ENCODE measurements at regions not wholly inside any gene's neighbourhood (a gene's known extent, or its start where the extent isn't known, plus 50 kb on each side); places are given as distances from the start of the nearest gene placed in this dataset.

GRCh38 chr5:73306078-73306719, 133.2 kb downstream of the TMEM174 start:
- no peak for TF ChIP-seq POLR2A (IDR thresholded peaks at IDR 0.05; ENCODE audit: low read length)
- no peak for TF ChIP-seq GATA1 (IDR thresholded peaks at IDR 0.05; ENCODE audit: low read depth, low read length)

All from erythroblast (primary cell).